ENCODE measurements at regions not wholly inside any gene's neighbourhood (a gene's known extent, or its start where the extent isn't known, plus 50 kb on each side); places are given as distances from the start of the nearest gene placed in this dataset.

DNA sequence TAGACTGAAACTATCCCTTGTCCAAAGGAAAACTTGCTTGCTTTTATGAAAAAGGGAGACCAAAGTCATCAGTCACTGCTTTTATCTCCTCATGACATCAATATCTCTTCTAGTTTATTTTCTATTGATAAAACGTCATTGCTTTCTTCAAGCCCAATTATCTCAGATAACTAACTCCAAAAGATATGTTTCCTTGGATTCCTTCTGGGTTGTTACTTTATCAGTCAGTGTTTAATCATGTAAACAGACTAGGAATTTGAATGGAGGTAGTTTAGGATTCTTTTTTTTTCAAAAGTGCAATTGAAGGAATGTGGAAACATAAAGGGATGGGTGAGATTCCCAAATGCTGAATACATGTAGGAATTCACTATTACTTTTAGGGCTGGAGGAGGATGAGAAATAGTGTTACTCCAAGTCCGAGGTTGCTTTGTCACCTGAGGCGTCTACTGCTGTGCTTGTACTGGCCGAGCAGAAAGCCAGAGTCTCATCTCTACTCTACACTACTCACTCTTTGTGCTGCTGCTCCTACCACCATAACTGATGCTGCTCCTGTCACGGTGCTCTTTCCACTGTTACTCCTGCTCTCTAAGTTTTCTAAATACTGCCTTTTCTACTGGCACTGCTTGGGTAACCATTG lies 1697.1 kb upstream of the NUDT12 start:
- TF ChIP-seq, protein P1, sequence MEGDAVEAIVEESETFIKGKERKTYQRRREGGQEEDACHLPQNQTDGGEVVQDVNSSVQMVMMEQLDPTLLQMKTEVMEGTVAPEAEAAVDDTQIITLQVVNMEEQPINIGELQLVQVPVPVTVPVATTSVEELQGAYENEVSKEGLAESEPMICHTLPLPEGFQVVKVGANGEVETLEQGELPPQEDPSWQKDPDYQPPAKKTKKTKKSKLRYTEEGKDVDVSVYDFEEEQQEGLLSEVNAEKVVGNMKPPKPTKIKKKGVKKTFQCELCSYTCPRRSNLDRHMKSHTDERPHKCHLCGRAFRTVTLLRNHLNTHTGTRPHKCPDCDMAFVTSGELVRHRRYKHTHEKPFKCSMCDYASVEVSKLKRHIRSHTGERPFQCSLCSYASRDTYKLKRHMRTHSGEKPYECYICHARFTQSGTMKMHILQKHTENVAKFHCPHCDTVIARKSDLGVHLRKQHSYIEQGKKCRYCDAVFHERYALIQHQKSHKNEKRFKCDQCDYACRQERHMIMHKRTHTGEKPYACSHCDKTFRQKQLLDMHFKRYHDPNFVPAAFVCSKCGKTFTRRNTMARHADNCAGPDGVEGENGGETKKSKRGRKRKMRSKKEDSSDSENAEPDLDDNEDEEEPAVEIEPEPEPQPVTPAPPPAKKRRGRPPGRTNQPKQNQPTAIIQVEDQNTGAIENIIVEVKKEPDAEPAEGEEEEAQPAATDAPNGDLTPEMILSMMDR (IDR thresholded peaks at IDR 0.05 in 4 of 5, conservative IDR thresholded peaks at IDR 0.05 in 1 of 5): no peak
- no peak for TF ChIP-seq POLR2A (IDR thresholded peaks at IDR 0.05)
- H3K27ac ChIP-seq: no peak overlapping the region
- no peak for ATAC-seq
- no peaks in the 10 kb centered on the region for H3K27me3 ChIP-seq
- H3K4me1 ChIP-seq: no peaks in the 10 kb centered on the region
- in situ Hi-C loops (cut with MboI; ENCODE audit: low sequenced_read_pairs in 4 of 4): no loop called here
- no peak for DNase-seq
- no peaks in the 10 kb centered on the region for H3K36me3 ChIP-seq
- H3K4me3 ChIP-seq: no peak overlapping the region
- no peaks in the 10 kb centered on the region for H3K9me3 ChIP-seq
- intact Hi-C loops (cut with DNase I; ENCODE audit: low total_unique reads): no loop called here

DNA sequence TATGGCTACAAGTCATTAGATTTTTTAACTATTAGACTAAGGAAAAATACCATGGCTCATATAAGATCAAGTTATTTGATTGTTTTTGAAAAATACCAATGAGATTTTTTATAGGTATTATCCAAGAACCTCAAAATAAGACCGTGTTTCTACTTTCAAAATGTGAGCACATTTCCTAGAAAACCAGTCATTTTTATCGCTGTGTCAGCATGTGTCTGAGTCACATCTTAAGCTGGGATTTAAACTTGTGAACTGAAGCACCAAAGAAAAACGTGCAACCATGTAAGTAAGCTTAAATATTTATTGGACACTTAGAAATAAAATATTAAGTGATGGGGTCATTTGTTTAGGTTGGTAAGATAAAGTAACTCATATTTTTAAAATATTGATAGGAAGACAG lies 1676.0 kb upstream of the NUDT12 start:
- Histone ChIP-seq H3K36me3 (no peaks in the 10 kb centered on the region), H3K4me1 (no peaks in the 10 kb centered on the region), H3K9me3 (no peaks in the 10 kb centered on the region), H3K27me3 (no peaks in the 10 kb centered on the region), H3K27ac (no peak overlapping the region), H3K4me3 (no peak overlapping the region)
- no peak for DNase-seq
- no peak for TF ChIP-seq POLR2A (IDR thresholded peaks at IDR 0.05)
- TF ChIP-seq, protein P1 (IDR thresholded peaks at IDR 0.05 in 4 of 5, conservative IDR thresholded peaks at IDR 0.05 in 1 of 5): no peak
- in situ Hi-C loops (cut with MboI; ENCODE audit: low sequenced_read_pairs in 4 of 4) (no loop called here), intact Hi-C loops (cut with DNase I; ENCODE audit: low total_unique reads) (no loop called here)
- no peak for ATAC-seq

DNA sequence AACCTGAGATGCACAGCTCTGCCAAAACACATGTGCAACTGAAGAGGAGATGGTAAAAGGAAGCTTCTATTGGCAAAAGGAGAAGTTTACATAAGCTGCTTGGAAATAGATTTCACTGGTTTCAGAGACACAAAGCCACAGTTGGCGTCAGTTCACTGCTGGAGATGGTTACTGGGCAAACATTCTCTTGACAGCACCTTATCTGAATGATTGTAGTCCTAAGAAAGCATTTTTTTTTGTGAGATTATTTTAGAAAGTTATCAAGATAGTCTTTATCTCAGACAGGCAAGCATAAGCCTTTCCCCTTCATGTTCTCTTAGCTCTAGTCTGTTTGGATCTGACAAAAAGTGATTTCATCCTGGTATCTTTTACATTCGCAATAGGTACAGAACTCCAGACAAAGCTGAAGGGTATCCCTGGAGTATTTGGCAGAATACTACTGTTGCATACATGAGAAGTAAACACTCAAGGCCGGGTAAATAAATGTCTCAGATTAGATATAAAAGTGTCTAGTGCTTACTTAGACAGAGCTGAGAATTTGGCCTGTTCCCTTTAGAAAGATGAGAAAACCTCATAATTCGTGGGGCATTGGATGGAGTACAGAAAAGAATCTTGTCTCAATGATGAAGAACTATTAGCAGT lies 1668.0 kb upstream of the NUDT12 start:
- no peak overlapping the region for H3K4me3 ChIP-seq
- in situ Hi-C loops (cut with MboI; ENCODE audit: low sequenced_read_pairs in 4 of 4): no loop called here

DNA sequence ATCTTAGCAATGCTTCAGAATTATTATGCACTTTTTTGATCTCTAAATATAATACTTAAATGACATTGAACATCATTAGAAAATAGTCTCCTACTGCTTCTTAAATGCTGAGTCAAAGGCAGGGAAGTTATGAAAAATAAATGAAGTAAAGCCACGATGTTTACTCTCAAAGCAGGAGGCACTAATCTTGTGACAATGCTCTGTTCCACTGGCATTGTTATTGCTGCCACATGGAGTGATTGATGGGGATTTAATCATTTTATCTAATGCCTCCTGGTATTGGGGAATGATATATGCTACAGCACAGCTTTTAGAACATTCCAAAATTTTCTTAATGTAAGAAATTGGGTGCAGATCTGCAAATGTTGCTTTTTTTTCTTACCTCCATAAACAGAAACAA lies 1655.4 kb upstream of the NUDT12 start:
- Histone ChIP-seq H3K27me3 (no peaks in the 10 kb centered on the region), H3K36me3 (no peaks in the 10 kb centered on the region), H3K4me3 (no peak overlapping the region), H3K4me1 (no peaks in the 10 kb centered on the region), H3K27ac (no peak overlapping the region), H3K9me3 (no peaks in the 10 kb centered on the region)
- TF ChIP-seq, protein P1 (IDR thresholded peaks at IDR 0.05 in 4 of 5, conservative IDR thresholded peaks at IDR 0.05 in 1 of 5): no peak
- TF ChIP-seq POLR2A (IDR thresholded peaks at IDR 0.05): no peak
- in situ Hi-C loops (cut with MboI; ENCODE audit: low sequenced_read_pairs in 4 of 4): no loop called here
- intact Hi-C loops (cut with DNase I; ENCODE audit: low total_unique reads): no loop called here
- no peak for ATAC-seq
- DNase-seq: no peak

More for the DNA sequence above, 1668.0 kb upstream of the NUDT12 start:
- no peaks in the 10 kb centered on the region for H3K4me1 ChIP-seq
- no peaks in the 10 kb centered on the region for H3K36me3 ChIP-seq
- no peak overlapping the region for H3K27ac ChIP-seq
- intact Hi-C loops (cut with DNase I; ENCODE audit: low total_unique reads): no loop called here
- H3K27me3 ChIP-seq: no peaks in the 10 kb centered on the region
- H3K9me3 ChIP-seq: no peaks in the 10 kb centered on the region
- DNase-seq: no peak
- no peak for ATAC-seq
- no peak for TF ChIP-seq POLR2A (IDR thresholded peaks at IDR 0.05)
- TF ChIP-seq, protein P1 (IDR thresholded peaks at IDR 0.05 in 4 of 5, conservative IDR thresholded peaks at IDR 0.05 in 1 of 5): no peak
